ENCODE measurements at regions not wholly inside any gene's neighbourhood (a gene's known extent, or its start where the extent isn't known, plus 50 kb on each side); places are given as distances from the start of the nearest gene placed in this dataset.

- H3K36me3 ChIP-seq (ENCODE audit: insufficient read depth, low read length) = no peaks in the 10 kb centered on the region
- no peaks in the 10 kb centered on the region for H3K27me3 ChIP-seq (ENCODE audit: insufficient read depth, low read depth, low read length)
- no peaks in the 10 kb centered on the region for H3F3A ChIP-seq (ENCODE audit: insufficient read depth, low read length, poor library complexity, severe bottlenecking)
- H3K27ac ChIP-seq (ENCODE audit: low read length) = no peak overlapping the region
- no peaks in the 10 kb centered on the region for H4K20me1 ChIP-seq (ENCODE audit: insufficient read depth)
- H3K4me3 ChIP-seq (ENCODE audit: low read length) = no peak overlapping the region
- TF ChIP-seq EZH2 (IDR thresholded peaks at IDR 0.05; ENCODE audit: borderline replicate concordance, insufficient read depth, low read length, poor library complexity, severe bottlenecking) (no peak), CTCF (IDR thresholded peaks at IDR 0.05; ENCODE audit: poor library complexity, severe bottlenecking) (no peak), TAF1 (IDR thresholded peaks at IDR 0.05; ENCODE audit: low read depth) (no peak), EP300 (conservative IDR thresholded peaks at IDR 0.05; ENCODE audit: poor library complexity, severe bottlenecking) (no peak)
- H3K4me2 ChIP-seq (ENCODE audit: low read length) = no peak overlapping the region
- H3K79me2 ChIP-seq (replicated peaks; ENCODE audit: insufficient read depth, low read length) = no peaks in the 10 kb centered on the region
- no peaks in the 10 kb centered on the region for H3K9me3 ChIP-seq (ENCODE audit: low read length)
- H3K9me2 ChIP-seq (ENCODE audit: insufficient read depth, low read length) = no peaks in the 10 kb centered on the region
- no peak overlapping the region for H2AFZ ChIP-seq (ENCODE audit: low read depth, low read length)
- H3K9ac ChIP-seq (ENCODE audit: low read length) = no peak overlapping the region
Measured at GRCh38 chr3:137242836-137243400, 285.1 kb downstream of the IL20RB start.

GRCh38 chr3:137246491-137246890, 288.7 kb downstream of the IL20RB start:
- H3K27ac ChIP-seq (ENCODE audit: low read length) = no peak overlapping the region
- no peaks in the 10 kb centered on the region for H3K79me2 ChIP-seq (replicated peaks; ENCODE audit: insufficient read depth, low read length)
- H3K27me3 ChIP-seq (ENCODE audit: insufficient read depth, low read depth, low read length) = no peaks in the 10 kb centered on the region
- H3K4me3 ChIP-seq (ENCODE audit: low read length) = no peak overlapping the region
- H3K36me3 ChIP-seq (ENCODE audit: insufficient read depth, low read length) = no peaks in the 10 kb centered on the region
- no peaks in the 10 kb centered on the region for H3F3A ChIP-seq (ENCODE audit: insufficient read depth, low read length, poor library complexity, severe bottlenecking)
- no peak overlapping the region for H3K9ac ChIP-seq (ENCODE audit: low read length)
- H4K20me1 ChIP-seq (ENCODE audit: insufficient read depth) = no peaks in the 10 kb centered on the region
- no peak for TF ChIP-seq REST (IDR thresholded peaks at IDR 0.05; ENCODE audit: borderline replicate concordance)
- no peak for TF ChIP-seq POLR2AphosphoS5 (IDR thresholded peaks at IDR 0.05)
- TF ChIP-seq EZH2 (IDR thresholded peaks at IDR 0.05; ENCODE audit: borderline replicate concordance, insufficient read depth, low read length, poor library complexity, severe bottlenecking) = no peak
- no peak for TF ChIP-seq MXI1 (conservative IDR thresholded peaks at IDR 0.05; ENCODE audit: poor library complexity, severe bottlenecking)
- no peak for TF ChIP-seq CTCF (IDR thresholded peaks at IDR 0.05; ENCODE audit: poor library complexity, severe bottlenecking)
- TF ChIP-seq EP300 (conservative IDR thresholded peaks at IDR 0.05; ENCODE audit: poor library complexity, severe bottlenecking) = no peak
- TF ChIP-seq SMC3 (conservative IDR thresholded peaks at IDR 0.05; ENCODE audit: poor library complexity) = no peak
- TF ChIP-seq TAF1 (IDR thresholded peaks at IDR 0.05; ENCODE audit: low read depth) = no peak
- TF ChIP-seq RAD21 (conservative IDR thresholded peaks at IDR 0.05) = no peak
- H3K9me2 ChIP-seq (ENCODE audit: insufficient read depth, low read length) = no peaks in the 10 kb centered on the region
- H2AFZ ChIP-seq (ENCODE audit: low read depth, low read length) = no peak overlapping the region
- no peaks in the 10 kb centered on the region for H3K9me3 ChIP-seq (ENCODE audit: low read length)
- H3K4me2 ChIP-seq (ENCODE audit: low read length) = no peak overlapping the region

All from neural cell (in vitro differentiated cells).